HG03280 (cell line): ENCODE measurements at regions not wholly inside any gene's neighbourhood (a gene's known extent, or its start where the extent isn't known, plus 50 kb on each side); places are given as distances from the start of the nearest gene placed in this dataset.

ENCODE experiments used
- ATAC-seq: cut with Tn5 transposase; IDR thresholded peaks from one replicate; pipeline ENCODE4 v1.9.1; 2021; ENCODE audit warnings: mild to moderate bottlenecking, moderate library complexity; ENCODE audit not compliant: unreplicated experiment

- no peak for ATAC-seq
Observed at GRCh38 chr7:136186281-136186680, 209.1 kb upstream of the MTPN start.

DNA sequence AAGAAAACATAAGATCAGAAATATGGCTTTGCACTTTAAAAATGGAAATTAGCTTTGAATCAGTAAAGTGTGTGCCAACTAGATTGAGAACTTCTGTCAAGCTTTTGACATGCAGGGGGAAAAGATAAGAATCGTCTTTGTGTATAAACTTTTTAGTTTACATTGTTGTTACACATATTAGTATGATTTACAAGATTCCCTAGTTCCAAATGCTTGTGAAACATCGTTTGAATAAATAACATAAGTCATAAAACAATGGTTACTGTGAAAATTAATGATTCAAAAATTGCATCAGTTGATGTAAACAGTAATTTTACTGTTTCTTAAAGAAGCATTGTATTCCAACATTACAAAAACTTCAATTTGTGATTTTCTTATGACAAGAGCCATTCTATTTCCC is 207.6 kb upstream of the MTPN start:
- no peak for ATAC-seq

GRCh38 chr7:136183981-136184380 is 206.8 kb upstream of the MTPN start:
- no peak for ATAC-seq

DNA sequence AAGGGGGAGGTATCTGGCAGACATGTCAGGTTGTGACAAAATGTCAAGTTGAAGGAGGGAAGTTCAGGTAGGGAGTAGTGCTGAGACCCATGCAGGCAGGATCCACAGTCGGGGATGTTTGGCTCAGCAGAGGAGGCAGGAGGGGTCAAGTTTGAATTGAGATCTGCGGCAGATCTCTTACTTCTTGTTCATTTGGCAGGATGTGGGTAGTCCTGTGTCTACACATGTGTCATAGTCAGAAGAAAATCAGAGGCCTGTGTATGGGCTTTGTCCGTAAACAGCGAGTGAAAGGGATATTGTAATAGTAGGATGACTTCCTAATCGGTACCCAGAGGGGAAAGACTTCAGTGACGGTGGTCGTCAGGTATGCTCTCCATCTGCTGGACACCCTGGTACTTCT is 203.8 kb upstream of the MTPN start:
- ATAC-seq = no peak

DNA sequence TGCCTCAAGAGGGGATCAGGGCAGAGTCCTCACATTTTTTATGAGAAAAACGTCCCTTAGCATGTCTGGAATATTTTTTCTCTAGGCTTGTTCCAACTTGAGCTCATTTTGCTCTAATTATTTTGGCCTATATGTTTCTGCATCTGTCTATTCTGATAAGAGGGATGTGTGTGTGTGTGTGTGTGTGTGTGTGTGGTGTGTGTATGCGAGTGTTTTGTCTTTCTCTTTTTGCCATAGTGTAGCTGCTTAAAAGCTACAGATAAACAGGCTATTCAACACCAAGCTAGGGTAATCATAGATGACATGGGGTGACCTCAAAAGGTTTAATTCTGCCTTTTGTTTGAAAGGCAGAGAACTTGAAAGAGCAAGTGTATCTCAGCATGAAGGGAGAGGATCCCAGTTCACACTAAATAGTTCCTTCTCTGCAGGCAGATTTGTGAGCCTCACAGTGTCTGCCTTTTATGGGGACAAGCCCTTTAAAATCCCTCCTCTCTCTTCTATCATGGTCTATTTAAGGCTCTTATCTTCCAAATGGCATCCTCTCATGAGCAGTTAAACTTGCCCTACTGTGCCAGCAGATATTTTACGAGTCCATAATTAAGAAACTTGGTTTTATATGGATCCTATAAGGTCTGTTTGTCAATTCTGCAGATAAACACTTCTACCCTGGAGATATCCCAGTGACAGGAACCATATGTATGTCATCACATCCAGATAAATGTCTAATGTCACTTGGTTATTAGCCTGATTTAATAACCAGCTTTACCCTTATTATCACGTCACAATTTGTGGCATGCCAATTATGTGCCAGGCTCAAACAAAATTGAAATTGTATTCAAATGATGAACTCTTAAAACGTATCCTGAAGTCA is 202.9 kb upstream of the MTPN start:
- no peak for ATAC-seq

DNA sequence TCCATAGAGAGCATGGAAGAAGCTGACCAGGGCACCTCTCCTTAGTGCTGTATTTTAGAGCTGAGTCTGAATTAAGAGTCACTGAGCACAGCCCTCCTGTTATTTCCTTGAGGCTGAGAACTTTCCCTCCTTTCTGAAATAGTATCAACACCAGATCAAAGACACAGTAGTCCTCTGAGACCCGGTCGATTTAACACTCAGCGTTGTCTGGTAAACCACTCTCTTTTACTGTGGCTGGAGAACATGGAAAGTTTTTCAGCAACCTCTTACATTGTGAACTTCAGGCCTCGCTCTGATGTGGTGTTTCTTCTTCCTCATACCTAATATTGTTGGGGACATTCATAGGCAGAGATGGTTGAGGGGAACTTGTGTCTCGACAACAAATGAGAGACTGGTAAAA is 202.0 kb upstream of the MTPN start:
- ATAC-seq = no peak

- no peak for ATAC-seq
Observed at GRCh38 chr7:136174477-136175125, 197.4 kb upstream of the MTPN start.

DNA sequence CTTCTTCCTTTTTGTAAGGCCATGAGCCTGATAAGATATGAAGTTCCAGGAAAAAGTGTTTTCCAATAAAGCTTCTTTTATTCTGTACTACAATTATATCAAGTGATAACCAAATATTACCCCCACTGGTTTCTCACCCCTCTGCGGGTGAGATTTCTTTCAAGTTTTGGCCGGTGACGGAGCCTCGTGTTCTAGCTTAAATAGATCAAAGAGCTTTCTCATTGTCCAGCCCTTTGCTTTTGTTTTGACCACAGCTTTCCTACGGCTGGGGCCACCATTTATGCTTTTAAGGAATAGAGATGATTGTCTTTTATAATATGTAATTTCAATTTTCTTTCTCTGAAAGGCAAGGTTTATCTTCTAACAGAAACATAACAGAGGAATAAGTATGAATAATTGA is 196.7 kb upstream of the MTPN start:
- no peak for ATAC-seq

GRCh38 chr7:136171233-136171632 is 194.1 kb upstream of the MTPN start:
- ATAC-seq = no peak

DNA sequence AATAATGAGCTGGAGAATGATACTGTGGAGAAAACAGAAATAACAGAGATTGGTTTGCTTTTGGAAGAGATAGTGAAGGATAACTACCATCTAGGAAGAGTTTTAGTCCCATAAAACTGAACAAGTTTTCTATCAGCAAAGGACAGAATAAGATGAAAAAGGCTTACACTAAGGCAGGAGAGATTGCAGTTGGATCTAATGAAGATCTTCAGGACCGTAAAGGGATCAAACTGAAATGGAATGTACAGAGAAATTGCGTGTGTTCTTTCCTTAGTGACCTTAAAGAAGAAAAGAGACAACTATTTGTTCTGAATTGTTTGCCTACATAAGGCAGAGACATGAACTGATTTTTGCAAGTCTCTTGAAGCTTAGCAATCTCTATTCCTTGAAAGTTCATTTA is 191.7 kb upstream of the MTPN start:
- ATAC-seq = no peak

- ATAC-seq = no peak
Observed at GRCh38 chr7:136167991-136168390, 190.8 kb upstream of the MTPN start.

DNA sequence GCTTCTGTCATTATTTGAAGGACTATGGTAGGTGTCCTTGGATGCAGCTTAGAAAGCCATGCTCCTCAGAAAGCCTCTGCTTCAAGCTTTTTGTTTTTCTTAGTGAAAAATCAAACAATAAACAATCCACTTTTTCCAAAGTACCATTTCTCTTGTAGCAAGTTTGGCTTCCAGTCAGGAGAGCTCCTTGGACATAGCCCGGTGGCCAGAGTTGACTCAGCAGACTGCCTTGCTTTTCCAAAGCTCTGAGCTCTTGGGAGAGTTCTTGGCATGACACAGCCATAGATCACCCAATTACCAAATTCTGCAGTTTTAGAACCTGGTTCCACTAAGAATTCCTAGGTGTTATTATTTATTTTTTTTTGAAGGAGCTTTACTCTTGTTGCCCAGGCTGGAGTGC is 189.4 kb upstream of the MTPN start:
- no peak for ATAC-seq

- no peak for ATAC-seq
Observed at GRCh38 chr7:136163340-136163801, 186.2 kb upstream of the MTPN start.

- ATAC-seq = no peak
Observed at GRCh38 chr7:136150311-136150710, 173.2 kb upstream of the MTPN start.

GRCh38 chr7:136148920-136149319 is 171.8 kb upstream of the MTPN start:
- no peak for ATAC-seq

- ATAC-seq = no peak
Observed at GRCh38 chr7:136146925-136147324, 169.8 kb upstream of the MTPN start.

DNA sequence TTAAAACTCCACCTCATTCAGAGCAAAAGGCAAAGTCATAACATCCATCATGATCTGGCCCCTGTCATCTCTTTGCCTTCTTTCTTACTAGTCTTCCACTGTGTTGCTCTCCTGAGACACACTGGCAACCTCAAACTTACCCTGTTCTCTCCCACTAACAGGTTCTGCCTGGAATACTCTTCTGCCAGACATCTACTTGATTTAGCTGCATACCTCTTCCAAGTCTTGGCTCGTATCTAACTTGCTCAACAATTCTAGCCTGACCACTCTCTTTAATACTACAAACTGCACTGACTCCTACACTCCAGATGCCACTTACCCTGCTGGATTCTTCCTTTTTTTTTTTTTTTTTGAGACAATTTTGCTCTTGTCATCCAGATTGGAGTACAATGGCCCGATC is 167.0 kb upstream of the MTPN start:
- ATAC-seq = no peak

GRCh38 chr7:136143271-136143670 is 166.1 kb upstream of the MTPN start:
- ATAC-seq = no peak

GRCh38 chr7:136142583-136142982 is 165.4 kb upstream of the MTPN start:
- ATAC-seq = no peak

- ATAC-seq = no peak
Observed at GRCh38 chr7:136140469-136140868, 163.3 kb upstream of the MTPN start.

DNA sequence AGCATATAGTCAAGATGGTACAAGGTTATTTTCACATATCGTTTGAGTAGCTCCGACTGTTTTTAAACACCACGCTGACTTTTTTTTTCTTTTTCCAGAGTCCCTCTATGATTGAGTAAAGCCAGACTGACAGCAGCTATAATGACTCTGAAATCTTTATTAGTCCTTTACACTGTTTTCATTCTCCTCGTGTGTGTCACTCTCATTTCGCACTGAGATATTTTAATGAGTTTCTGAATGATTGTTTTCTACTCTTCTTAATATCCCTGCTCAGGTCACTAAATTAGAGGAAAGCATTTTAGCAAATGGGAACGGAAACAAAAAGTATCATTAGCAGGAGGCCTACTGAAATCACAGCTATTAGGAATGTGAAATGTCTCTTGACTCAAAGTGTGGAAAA is 162.3 kb upstream of the MTPN start:
- ATAC-seq = no peak

DNA sequence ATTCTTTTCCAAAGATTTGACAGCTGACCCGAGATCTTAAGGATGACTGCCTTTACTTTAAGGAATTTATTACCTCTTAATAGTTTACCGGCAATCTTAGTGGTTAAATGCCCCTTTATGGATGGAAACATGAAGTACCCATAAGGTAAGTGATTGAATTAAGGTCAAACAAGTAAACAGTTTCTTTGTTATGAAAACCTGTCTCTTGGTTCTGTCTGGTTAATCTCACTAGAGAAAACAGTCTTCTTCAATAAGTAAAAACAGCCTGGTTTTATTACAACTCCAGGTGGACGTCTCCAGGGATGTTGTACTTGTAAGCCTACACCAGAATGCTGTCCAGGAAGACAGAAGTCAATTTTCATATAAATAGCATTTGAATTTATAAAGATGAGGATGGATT is 161.8 kb upstream of the MTPN start:
- no peak for ATAC-seq
